Neural cell (in vitro differentiated cells): ENCODE measurements at regions not wholly inside any gene's neighbourhood (a gene's known extent, or its start where the extent isn't known, plus 50 kb on each side); places are given as distances from the start of the nearest gene placed in this dataset.
A peak's percentile ranks its signal among the peaks of the same experiment; 100 is the strongest.

Experiments used
- H2AFZ ChIP-seq: fragments of 200-600, 300-800 bp; sonication (generic), shearing (Covaris generic); 2 replicates; pipeline ENCODE4 v1.6.0; 2014; ENCODE audit warnings: low read depth, mild to moderate bottlenecking, antibody characterized with exemption, low read length, moderate library complexity
- H3F3A ChIP-seq: fragments of 200-600 bp; shearing (Covaris generic); 2 replicates; pipeline ENCODE4 v1.6.1; 2016; ENCODE audit warnings: mild to moderate bottlenecking, moderate library complexity, mixed read lengths, antibody characterized with exemption, low read length; ENCODE audit not compliant: insufficient read depth, poor library complexity, severe bottlenecking
- H3K27ac ChIP-seq: fragments of 200-600, 300-800 bp; sonication (generic), shearing (Covaris generic); 2 replicates; pipeline ENCODE4 v1.5.1; 2014; ENCODE audit warnings: mild to moderate bottlenecking, low read length, moderate library complexity
- H3K27me3 ChIP-seq: fragments of 300-800, 200-600 bp; sonication (generic), shearing (Covaris generic); 2 replicates; pipeline ENCODE4 v1.6.0; 2014; ENCODE audit warnings: mild to moderate bottlenecking, low read depth, low read length, moderate library complexity; ENCODE audit not compliant: insufficient read depth
- H3K36me3 ChIP-seq: fragments of 300-800, 200-600 bp; sonication (generic), shearing (Covaris generic); 2 replicates; pipeline ENCODE4 v1.5.1; 2014; ENCODE audit warnings: mild to moderate bottlenecking, antibody characterized with exemption, low read length, moderate library complexity; ENCODE audit not compliant: insufficient read depth
- H3K4me2 ChIP-seq: fragments of 300-800, 200-600 bp; sonication (generic), shearing (Covaris generic); 2 replicates; pipeline ENCODE4 v1.6.0; 2014; ENCODE audit warnings: mild to moderate bottlenecking, low read length
- H3K4me3 ChIP-seq: fragments of 300-800, 200-600 bp; sonication (generic), shearing (Covaris generic); 2 replicates; pipeline ENCODE4 v1.5.1; 2014; ENCODE audit warnings: mild to moderate bottlenecking, low read length, moderate library complexity
- H3K79me2 ChIP-seq: fragments of 200-600 bp; shearing (Covaris generic); replicated peaks from 2 replicates; pipeline ENCODE4 v1.6.0; 2014; ENCODE audit warnings: mild to moderate bottlenecking, low read length, moderate library complexity; ENCODE audit not compliant: insufficient read depth
- H3K9ac ChIP-seq: fragments of 300-800, 200-600 bp; sonication (generic), shearing (Covaris generic); 2 replicates; pipeline ENCODE4 v1.6.1; 2016; ENCODE audit warnings: mild to moderate bottlenecking, low read length, mixed read lengths
- H3K9me2 ChIP-seq: fragments of 200-600 bp; shearing (Covaris generic); 2 replicates; pipeline ENCODE4 v1.6.1; 2016; ENCODE audit warnings: mild to moderate bottlenecking, low read length, mixed read lengths; ENCODE audit not compliant: insufficient read depth
- H3K9me3 ChIP-seq: fragments of 200-600, 300-800 bp; sonication (generic), shearing (Covaris generic); 2 replicates; pipeline ENCODE4 v1.6.1; 2016; ENCODE audit warnings: mild to moderate bottlenecking, mixed run types, low read length, moderate library complexity, mixed read lengths
- H4K20me1 ChIP-seq: fragments of 200-600 bp; shearing (Covaris generic); 2 replicates; pipeline ENCODE4 v1.6.1; 2016; ENCODE audit warnings: mild to moderate bottlenecking, mixed run types; ENCODE audit not compliant: insufficient read depth
- CTCF ChIP-seq: fragments of 450-650 bp; IDR thresholded peaks from 2 replicates; pipeline ENCODE4 v1.5.1; 2014; ENCODE audit warnings: antibody characterized with exemption, mild to moderate bottlenecking, moderate library complexity; ENCODE audit not compliant: poor library complexity, severe bottlenecking
- EP300 ChIP-seq: fragments of 450-650 bp; conservative IDR thresholded peaks from 2 replicates; pipeline ENCODE4 v1.6.1; 2014; ENCODE audit warnings: antibody characterized with exemption, mild to moderate bottlenecking, moderate library complexity; ENCODE audit not compliant: poor library complexity, severe bottlenecking
- EZH2 ChIP-seq: fragments of 200-600, 300-800 bp; shearing (Covaris generic), sonication (generic); IDR thresholded peaks from 2 replicates; pipeline ENCODE4 v1.6.1; 2014; ENCODE audit warnings: antibody characterized with exemption, low read length, borderline replicate concordance, mild to moderate bottlenecking; ENCODE audit not compliant: insufficient read depth, poor library complexity, severe bottlenecking
- MXI1 ChIP-seq: fragments of 450-650 bp; conservative IDR thresholded peaks from 2 replicates; pipeline ENCODE4 v1.6.1; 2014; ENCODE audit warnings: antibody characterized with exemption, mild to moderate bottlenecking; ENCODE audit not compliant: poor library complexity, severe bottlenecking
- POLR2AphosphoS5 ChIP-seq: IDR thresholded peaks from 2 replicates; pipeline ENCODE4 v1.6.1; 2012
- RAD21 ChIP-seq: fragments of 450-650 bp; conservative IDR thresholded peaks from 2 replicates; pipeline ENCODE4 v1.6.1; 2014; ENCODE audit warnings: antibody characterized with exemption, mild to moderate bottlenecking, moderate library complexity
- REST ChIP-seq: IDR thresholded peaks from 2 replicates; pipeline ENCODE4 v1.6.1; 2012; ENCODE audit warnings: borderline replicate concordance
- SMC3 ChIP-seq: fragments of 450-650 bp; conservative IDR thresholded peaks from 2 replicates; pipeline ENCODE4 v1.6.1; 2014; ENCODE audit warnings: antibody characterized with exemption, mild to moderate bottlenecking, moderate library complexity; ENCODE audit not compliant: poor library complexity
- TAF1 ChIP-seq: IDR thresholded peaks from 2 replicates; pipeline ENCODE4 v1.6.1; 2012; ENCODE audit warnings: low read depth

DNA sequence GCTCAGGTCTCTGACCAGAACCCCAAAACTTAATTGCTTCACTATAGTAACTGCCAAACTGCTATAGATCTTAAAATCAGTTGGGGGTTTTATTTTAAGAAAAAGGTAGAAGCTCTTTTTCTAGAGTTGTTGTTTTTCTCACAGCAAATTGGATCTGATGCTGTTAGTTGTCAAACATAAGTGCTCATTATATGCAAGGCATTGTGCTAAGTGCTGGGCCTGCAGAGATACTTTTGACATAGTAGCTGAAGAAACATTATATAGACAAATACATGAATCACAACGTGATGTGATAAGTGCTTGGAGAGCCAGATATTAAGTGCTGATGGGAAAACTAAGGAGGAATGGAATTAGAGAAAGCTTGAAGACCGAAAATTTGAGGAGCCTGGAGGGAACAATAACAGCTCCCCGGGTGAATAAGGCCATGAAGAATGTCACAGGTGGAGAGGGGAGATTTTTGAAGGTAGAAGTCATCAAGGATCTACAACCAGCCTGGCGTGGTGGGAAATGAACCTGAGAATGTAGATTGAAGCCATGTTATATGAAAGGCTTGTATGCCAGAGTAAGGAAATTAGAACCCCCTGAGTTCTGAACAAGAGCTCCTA, 126.5 kb downstream of the DYRK2 start:
- Histone ChIP-seq H4K20me1 (no peaks in the 10 kb centered on the region), H3K36me3 (no peaks in the 10 kb centered on the region), H3K27ac (peak overlapping the region; percentile 12), H3F3A (peaks cover 6% of the 10 kb centered on the region), H3K4me2 (no peak overlapping the region), H3K27me3 (no peaks in the 10 kb centered on the region), H3K9me3 (no peaks in the 10 kb centered on the region), H2AFZ (no peak overlapping the region), H3K9ac (no peak overlapping the region), H3K79me2 (no peaks in the 10 kb centered on the region), H3K4me3 (no peak overlapping the region), H3K9me2 (no peaks in the 10 kb centered on the region)
- TF ChIP-seq SMC3 (no peak), POLR2AphosphoS5 (peak; percentile 64), EP300 (peak; percentile 56)

GRCh38 chr12:67780580-67781084, 132.1 kb downstream of the DYRK2 start:
- H2AFZ ChIP-seq, result no peak overlapping the region
- no peak overlapping the region for H3K9ac ChIP-seq
- no peaks in the 10 kb centered on the region for H3K36me3 ChIP-seq
- no peaks in the 10 kb centered on the region for H4K20me1 ChIP-seq
- no peaks in the 10 kb centered on the region for H3K27me3 ChIP-seq
- no peaks in the 10 kb centered on the region for H3K9me3 ChIP-seq
- H3K9me2 ChIP-seq, result no peaks in the 10 kb centered on the region
- no peak overlapping the region for H3K4me3 ChIP-seq
- no peak for TF ChIP-seq TAF1
- no peak for TF ChIP-seq MXI1
- TF ChIP-seq POLR2AphosphoS5, result no peak
- no peak for TF ChIP-seq REST
- TF ChIP-seq SMC3, result no peak
- no peak for TF ChIP-seq EZH2
- TF ChIP-seq RAD21, result no peak
- no peak for TF ChIP-seq EP300
- TF ChIP-seq CTCF, result no peak
- no peaks in the 10 kb centered on the region for H3F3A ChIP-seq
- H3K27ac ChIP-seq, result no peak overlapping the region
- no peak overlapping the region for H3K4me2 ChIP-seq
- no peaks in the 10 kb centered on the region for H3K79me2 ChIP-seq
